Dendritic cell treated with granulocyte-macrophage colony-stimulating factor and Interleukin-4, amounts not matched to agents 40 ng/mL and 50 ng/mL, for 4 days (primary cell): ENCODE measurements at regions not wholly inside any gene's neighbourhood (a gene's known extent, or its start where the extent isn't known, plus 50 kb on each side); places are given as distances from the start of the nearest gene placed in this dataset.
"Not testable (repeated sequence)": the region's sequence is repeated elsewhere in the genome, so short reads cannot be mapped to it uniquely, and the experiment has no call there.

ENCODE experiments used
- H3K27ac Mint-ChIP-seq: one replicate; pipeline ENCODE4 v1.8.0; 2022; ENCODE audit warnings: mild to moderate bottlenecking, mixed read lengths
- H3K27me3 Mint-ChIP-seq: one replicate; pipeline ENCODE4 v1.8.0; 2022; ENCODE audit warnings: mild to moderate bottlenecking, mixed read lengths
- H3K36me3 Mint-ChIP-seq: one replicate; pipeline ENCODE4 v1.8.0; 2022; ENCODE audit warnings: low read depth, mixed read lengths
- H3K4me1 Mint-ChIP-seq: one replicate; pipeline ENCODE4 v1.8.0; 2022; ENCODE audit warnings: low read depth, mixed read lengths
- H3K4me3 Mint-ChIP-seq: one replicate; pipeline ENCODE4 v1.8.0; 2022; ENCODE audit warnings: mild to moderate bottlenecking, moderate library complexity, mixed read lengths
- H3K9me3 Mint-ChIP-seq: one replicate; pipeline ENCODE4 v1.8.0; 2022; ENCODE audit warnings: mixed read lengths
- intact Hi-C: fragments of 100-400 bp; cut with micrococcal nuclease; formaldehyde crosslinking; loops from one replicate; pipeline ENCODE4 v1.15.0; 2022

- peak overlapping the region; percentile 23 for H3K4me3 Mint-ChIP-seq
- H3K27ac Mint-ChIP-seq, H3K9me3 Mint-ChIP-seq, intact Hi-C loops, H3K27me3 Mint-ChIP-seq, H3K36me3 Mint-ChIP-seq, H3K4me1 Mint-ChIP-seq: not testable (repeated sequence)
Observed at GRCh38 chr15:84500165-84500889, 100.5 kb upstream of the ZSCAN2 start.

GRCh38 chr15:84503101-84503500 lies 97.7 kb upstream of the ZSCAN2 start:
- H3K27ac Mint-ChIP-seq, intact Hi-C loops, H3K27me3 Mint-ChIP-seq, H3K9me3 Mint-ChIP-seq, H3K4me1 Mint-ChIP-seq, H3K36me3 Mint-ChIP-seq, H3K4me3 Mint-ChIP-seq: not testable (repeated sequence)

DNA sequence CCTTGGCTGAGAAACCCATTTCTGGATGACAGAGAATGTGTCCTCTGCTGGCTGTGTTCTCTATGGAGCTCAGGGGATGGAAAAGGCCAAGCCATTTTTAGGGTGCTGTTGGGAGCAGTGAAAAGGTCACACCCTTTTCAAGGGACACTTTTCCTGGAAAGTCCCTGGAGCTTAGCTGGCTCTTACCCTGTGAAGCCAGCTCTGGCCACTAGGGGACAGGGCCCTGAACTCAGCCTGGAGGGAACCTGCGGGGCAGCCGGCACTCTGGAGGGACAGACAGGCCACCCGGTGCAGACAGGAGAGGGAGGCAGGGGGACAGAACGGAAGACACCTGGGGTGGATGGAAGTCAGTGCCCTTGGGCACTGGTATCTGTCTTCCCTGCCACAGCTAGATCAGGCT lies 95.3 kb upstream of the ZSCAN2 start:
- intact Hi-C loops, H3K4me1 Mint-ChIP-seq, H3K9me3 Mint-ChIP-seq, H3K27ac Mint-ChIP-seq, H3K27me3 Mint-ChIP-seq, H3K4me3 Mint-ChIP-seq, H3K36me3 Mint-ChIP-seq: not testable (repeated sequence)

GRCh38 chr15:84512324-84512723 lies 88.5 kb upstream of the ZSCAN2 start:
- H3K9me3 Mint-ChIP-seq, H3K36me3 Mint-ChIP-seq, H3K4me3 Mint-ChIP-seq, H3K27me3 Mint-ChIP-seq, intact Hi-C loops, H3K4me1 Mint-ChIP-seq, H3K27ac Mint-ChIP-seq: not testable (repeated sequence)

DNA sequence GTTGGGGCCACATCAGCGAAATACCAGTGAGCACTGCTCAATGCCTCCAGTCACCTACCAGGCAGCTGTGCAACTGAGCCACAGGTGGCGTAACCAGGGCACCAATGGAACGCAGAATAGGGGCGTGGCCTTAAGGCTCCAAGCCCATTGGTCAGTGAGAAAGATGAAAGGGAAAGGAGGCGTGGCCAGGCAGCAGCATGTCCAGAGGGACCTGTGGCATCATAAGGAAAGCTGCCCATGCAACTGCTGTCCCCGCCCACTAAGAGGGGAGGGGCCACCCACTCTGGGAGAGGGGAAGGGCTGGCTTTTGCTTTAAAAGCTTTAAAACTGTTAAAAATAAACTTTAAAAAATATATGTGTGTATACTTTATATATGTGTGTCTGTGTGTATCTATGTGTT lies 84.0 kb upstream of the ZSCAN2 start:
- H3K9me3 Mint-ChIP-seq, H3K27ac Mint-ChIP-seq, H3K27me3 Mint-ChIP-seq, H3K36me3 Mint-ChIP-seq, H3K4me3 Mint-ChIP-seq, intact Hi-C loops, H3K4me1 Mint-ChIP-seq: not testable (repeated sequence)

DNA sequence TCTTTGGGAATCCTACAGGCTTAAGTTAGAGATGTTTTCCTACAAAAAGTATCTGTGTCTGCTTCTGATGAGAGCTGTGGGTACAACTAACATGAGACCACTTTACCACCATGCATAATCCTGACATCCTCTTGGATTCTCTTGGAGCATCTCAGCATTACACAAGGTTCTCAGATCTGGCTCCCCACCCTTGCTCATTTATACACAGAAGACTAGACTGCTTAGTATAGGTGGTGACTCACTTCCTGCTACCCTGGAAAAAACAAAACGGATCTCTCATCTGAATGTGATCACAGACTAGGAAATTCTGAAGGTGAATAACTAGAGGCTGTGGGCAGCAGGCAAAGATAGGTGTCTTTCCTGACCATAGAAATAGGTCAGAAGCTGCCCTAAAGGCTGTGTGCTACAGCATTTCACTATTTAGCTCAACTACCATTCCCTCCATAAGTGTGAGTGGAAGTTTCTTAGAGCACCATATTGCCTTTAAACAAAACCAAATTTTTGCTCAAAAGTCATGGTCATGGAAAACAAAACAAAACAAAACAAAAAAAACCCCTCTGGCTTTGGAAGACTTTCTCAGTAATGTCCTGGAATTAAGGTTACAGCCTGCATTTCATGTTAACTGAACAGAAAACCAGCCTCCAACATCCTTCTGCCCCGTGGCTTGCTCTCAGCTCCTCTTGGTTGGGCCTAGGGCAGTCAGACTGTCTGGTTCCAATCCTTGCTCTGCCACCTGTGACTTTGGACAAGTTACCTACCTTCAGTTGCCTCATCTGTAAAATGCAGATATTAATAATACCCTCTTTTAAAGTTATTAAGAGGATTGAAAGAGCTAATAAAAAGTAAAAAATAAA lies 75.1 kb upstream of the ZSCAN2 start:
- H3K4me3 Mint-ChIP-seq, H3K9me3 Mint-ChIP-seq, intact Hi-C loops, H3K27me3 Mint-ChIP-seq, H3K27ac Mint-ChIP-seq, H3K36me3 Mint-ChIP-seq, H3K4me1 Mint-ChIP-seq: not testable (repeated sequence)

GRCh38 chr15:84530751-84531150 lies 70.1 kb upstream of the ZSCAN2 start:
- H3K9me3 Mint-ChIP-seq, H3K4me3 Mint-ChIP-seq, intact Hi-C loops, H3K27me3 Mint-ChIP-seq, H3K27ac Mint-ChIP-seq, H3K4me1 Mint-ChIP-seq: not testable (repeated sequence)
- H3K36me3 Mint-ChIP-seq: peaks cover 12% of the 10 kb centered on the region

- peaks cover 12% of the 10 kb centered on the region for H3K36me3 Mint-ChIP-seq
- H3K27me3 Mint-ChIP-seq, intact Hi-C loops, H3K4me1 Mint-ChIP-seq, H3K4me3 Mint-ChIP-seq, H3K27ac Mint-ChIP-seq, H3K9me3 Mint-ChIP-seq: not testable (repeated sequence)
Observed at GRCh38 chr15:84531223-84531622, 69.6 kb upstream of the ZSCAN2 start.

DNA sequence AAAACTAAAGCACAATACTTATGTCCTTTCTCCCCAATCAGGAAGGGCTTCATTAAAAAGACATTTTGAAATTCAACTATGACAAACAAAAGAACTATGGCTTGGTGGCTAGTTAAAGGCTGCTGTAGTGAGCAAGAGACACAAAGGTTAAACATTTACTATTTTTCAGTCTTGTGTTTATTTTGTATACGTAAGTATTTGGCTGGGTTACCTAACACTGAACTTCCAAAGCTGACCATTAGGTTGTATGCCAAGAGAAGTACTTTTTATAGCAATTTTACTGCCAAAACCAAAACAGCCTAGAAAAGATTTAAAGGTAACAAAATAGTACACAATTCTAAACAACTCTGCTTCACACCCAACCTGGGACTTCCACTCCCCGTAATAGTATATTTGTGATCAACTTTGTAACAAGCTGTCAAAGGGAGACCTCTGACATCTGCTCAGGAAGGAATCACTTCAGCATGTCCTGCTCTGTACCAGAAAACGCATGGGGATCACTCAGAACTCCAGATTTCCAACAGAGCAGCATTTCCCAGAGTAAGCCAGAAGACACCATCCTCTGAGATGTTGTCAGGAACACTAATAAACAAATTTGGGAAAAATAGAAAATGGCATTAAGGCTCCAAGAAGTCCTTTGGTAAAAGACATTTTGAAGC lies 69.0 kb upstream of the ZSCAN2 start:
- H3K4me3 Mint-ChIP-seq, intact Hi-C loops, H3K9me3 Mint-ChIP-seq, H3K27ac Mint-ChIP-seq, H3K4me1 Mint-ChIP-seq, H3K27me3 Mint-ChIP-seq: not testable (repeated sequence)
- peaks cover 13% of the 10 kb centered on the region for H3K36me3 Mint-ChIP-seq

GRCh38 chr15:84533705-84534104 lies 67.1 kb upstream of the ZSCAN2 start:
- peaks cover 14% of the 10 kb centered on the region for H3K36me3 Mint-ChIP-seq
- H3K27me3 Mint-ChIP-seq, H3K27ac Mint-ChIP-seq, H3K4me3 Mint-ChIP-seq, intact Hi-C loops, H3K4me1 Mint-ChIP-seq, H3K9me3 Mint-ChIP-seq: not testable (repeated sequence)

DNA sequence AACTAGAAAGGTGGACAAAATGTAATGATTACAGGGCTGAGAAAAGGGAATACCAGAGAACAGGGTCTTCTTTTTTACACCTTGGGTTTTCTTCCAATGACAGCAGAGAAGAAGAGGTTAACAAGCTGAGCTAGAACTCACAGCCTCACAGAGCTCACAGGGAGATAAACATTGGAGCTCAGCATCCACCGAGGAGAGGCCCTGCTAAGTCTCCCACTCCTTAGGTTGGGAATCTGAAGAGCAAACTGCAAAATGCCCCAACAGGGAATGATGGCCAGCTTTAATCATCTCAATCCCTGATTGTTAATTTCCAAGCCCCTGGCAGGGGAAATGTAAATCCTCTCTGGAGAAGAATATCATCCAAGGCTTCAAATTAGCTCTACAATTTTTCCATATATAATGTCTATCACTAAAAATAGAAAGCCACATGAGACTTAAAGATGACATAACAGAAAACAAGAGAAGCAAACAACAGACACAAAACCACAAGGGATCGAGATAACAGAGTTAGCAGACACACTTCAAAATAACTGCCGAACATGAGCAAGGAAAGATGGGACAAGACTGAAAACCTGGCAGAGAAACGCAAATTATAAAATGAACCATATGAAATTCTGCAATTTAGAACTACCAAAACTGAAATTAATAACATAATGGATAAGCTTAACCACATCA lies 66.1 kb upstream of the ZSCAN2 start:
- H3K27me3 Mint-ChIP-seq, H3K4me1 Mint-ChIP-seq, H3K4me3 Mint-ChIP-seq, intact Hi-C loops, H3K9me3 Mint-ChIP-seq, H3K27ac Mint-ChIP-seq: not testable (repeated sequence)
- peaks cover 16% of the 10 kb centered on the region for H3K36me3 Mint-ChIP-seq

- H3K4me3 Mint-ChIP-seq, H3K4me1 Mint-ChIP-seq, intact Hi-C loops, H3K27ac Mint-ChIP-seq, H3K9me3 Mint-ChIP-seq, H3K27me3 Mint-ChIP-seq: not testable (repeated sequence)
- H3K36me3 Mint-ChIP-seq: peaks cover 18% of the 10 kb centered on the region
Observed at GRCh38 chr15:84536181-84536580, 64.6 kb upstream of the ZSCAN2 start.

DNA sequence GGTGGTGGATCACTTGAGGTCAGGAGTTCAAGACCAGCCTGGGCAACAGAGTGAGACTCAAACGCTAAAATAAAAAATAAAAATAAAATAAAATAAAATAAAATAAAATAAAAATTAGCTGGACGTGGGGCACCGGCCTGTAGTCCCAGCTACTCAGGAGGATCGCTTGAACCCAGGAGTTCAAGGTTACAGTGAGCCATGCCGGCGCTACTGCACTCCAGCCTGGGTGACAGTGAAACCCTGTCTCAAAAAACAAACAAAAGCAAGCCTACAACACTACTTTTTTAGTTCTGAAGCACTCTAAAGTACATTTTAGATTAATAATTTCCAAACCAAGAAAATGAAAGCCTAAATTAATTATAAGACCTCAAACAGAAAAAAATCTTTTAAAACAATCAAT lies 56.2 kb upstream of the ZSCAN2 start:
- intact Hi-C loops, H3K27ac Mint-ChIP-seq: not testable (repeated sequence)
- peaks cover 17% of the 10 kb centered on the region for H3K36me3 Mint-ChIP-seq

DNA sequence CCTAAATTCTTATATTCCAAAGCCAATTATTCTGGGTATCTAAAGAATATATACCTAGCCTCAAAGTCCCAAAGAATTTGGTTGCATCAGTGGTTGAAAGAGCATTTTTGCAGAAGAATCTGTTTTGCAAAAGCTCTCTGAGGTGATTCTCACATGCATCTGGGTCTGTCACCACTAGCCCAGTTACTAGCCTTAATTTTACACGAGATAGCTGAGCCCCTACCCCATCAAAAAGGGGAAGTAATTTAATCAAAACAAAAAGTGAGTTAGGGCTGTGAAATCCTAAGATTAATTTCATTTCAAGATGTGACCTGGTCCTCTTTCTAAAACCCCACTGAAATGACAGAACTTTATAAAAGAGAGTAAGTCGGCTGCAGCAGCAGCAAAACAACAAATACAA lies 53.7 kb upstream of the ZSCAN2 start:
- H3K4me3 Mint-ChIP-seq, intact Hi-C loops, H3K27me3 Mint-ChIP-seq, H3K36me3 Mint-ChIP-seq, H3K4me1 Mint-ChIP-seq, H3K9me3 Mint-ChIP-seq, H3K27ac Mint-ChIP-seq: not testable (repeated sequence)

More for the DNA sequence above, 56.2 kb upstream of the ZSCAN2 start:
- not testable (repeated sequence) for H3K27me3 Mint-ChIP-seq, H3K9me3 Mint-ChIP-seq, H3K4me3 Mint-ChIP-seq, H3K4me1 Mint-ChIP-seq
